ENCODE measurements at regions not wholly inside any gene's neighbourhood (a gene's known extent, or its start where the extent isn't known, plus 50 kb on each side); places are given as distances from the start of the nearest gene placed in this dataset.

DNA sequence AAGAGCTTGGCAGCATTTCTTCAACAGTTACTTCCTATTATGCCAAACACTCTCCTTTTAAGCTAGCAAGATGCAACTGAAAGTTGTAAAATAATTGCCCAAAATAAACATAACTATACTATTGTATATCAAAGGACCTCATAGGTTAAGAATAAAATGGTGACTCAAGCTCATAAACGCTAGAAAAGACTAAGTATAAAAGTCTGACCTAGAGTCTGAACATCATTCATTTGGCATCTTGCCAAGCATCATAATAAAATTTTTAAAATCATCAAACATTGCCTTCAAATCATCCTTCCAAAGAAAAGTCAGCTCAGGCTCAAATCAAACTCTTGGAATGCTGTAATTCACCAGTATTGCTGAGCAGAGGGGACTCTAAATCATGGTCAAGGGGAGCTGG is 281.2 kb downstream of the QDPR start:
- no peak for DNase-seq
- TF ChIP-seq POLR2A (IDR thresholded peaks at IDR 0.05; ENCODE audit: low read length) (no peak), GATA1 (IDR thresholded peaks at IDR 0.05; ENCODE audit: low read depth, low read length) (no peak)

DNA sequence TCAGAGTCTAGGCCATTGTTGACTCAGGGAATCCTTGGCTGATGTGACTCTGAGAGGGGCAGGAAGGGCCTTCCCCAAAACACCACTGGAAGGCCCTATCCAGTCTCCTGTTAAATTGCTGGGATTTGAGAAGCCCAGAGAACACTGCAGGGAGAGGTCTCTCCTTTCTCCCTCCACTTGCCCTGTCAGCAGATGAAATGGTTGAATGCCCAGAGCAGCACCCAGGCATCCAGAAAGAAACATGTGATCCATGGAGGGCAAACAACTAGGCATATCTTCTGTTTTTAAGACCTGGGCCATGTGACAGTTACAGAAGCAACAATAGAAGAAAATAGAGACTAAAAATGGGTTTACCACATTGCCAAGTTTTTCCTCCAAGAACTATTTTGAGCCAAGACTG is 291.1 kb downstream of the QDPR start:
- no peak for DNase-seq

DNA sequence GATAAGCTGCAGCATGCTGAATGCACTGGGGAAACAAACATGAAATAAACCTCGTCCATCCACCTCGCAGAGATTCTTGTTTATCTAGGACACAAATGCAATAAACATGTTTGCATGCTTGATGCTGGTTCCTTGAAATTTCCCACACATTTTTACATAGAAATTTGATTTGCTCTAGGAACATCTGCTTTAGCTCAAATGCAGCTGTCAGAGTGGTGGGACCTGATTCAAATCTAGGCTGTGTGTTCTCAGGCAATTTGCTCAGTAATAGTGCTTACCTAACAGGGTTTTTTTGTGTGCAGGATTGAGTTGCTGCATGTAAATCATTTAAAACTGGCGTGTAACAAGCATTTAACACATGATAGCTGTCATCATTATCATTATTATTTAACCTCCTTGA is 293.1 kb downstream of the QDPR start:
- no peak for DNase-seq
- no peak for TF ChIP-seq GATA1 (IDR thresholded peaks at IDR 0.05; ENCODE audit: low read depth, low read length)
- no peak for TF ChIP-seq POLR2A (IDR thresholded peaks at IDR 0.05; ENCODE audit: low read length)

More for the DNA sequence above, 291.1 kb downstream of the QDPR start:
- TF ChIP-seq GATA1 (IDR thresholded peaks at IDR 0.05; ENCODE audit: low read depth, low read length) (no peak), POLR2A (IDR thresholded peaks at IDR 0.05; ENCODE audit: low read length) (no peak)

DNA sequence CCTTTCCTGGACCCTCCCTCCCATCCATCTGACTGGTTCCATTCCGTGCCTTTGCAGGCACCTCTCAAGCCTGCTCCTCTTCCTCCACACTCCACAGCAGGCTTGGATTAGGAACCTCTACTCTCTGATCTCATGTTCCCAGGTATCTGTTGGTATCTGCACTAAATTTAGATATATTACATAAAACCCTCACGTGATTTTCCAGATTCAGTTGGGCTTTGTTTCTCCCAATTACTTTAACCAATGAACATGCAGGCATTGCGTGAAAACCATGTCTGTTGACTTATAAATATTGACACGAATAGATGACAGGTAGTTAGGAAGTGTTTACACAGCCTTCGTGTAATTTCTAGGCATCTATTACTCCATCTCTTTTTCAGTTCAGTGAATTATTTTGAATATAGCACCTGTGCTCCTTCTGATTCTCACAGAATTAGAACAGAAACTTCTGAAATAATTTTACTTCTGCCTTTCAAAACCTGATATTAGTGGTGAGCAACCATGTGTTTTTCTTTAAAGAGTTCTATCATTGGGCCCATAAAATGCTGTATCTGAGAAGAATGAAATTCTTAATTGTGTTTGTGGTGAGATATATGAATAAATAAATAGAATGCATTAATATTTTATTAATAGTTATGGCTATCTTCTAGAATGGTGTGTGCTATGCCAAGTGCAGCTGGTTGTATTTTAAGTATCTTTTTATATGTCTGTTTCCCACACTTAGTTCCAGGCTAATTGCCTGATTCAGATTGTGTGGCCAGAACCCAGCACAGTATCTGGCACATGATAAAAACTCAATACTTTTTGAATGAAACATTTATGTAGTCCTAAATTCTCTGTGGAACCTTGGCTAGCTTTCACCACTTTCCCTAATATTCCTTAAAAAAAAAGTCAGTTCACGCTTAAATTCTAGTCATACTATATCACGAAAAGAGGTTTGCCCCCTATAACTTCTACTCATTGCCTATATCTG is 304.8 kb downstream of the QDPR start:
- DNase-seq, result no peak
- TF ChIP-seq GATA1 (IDR thresholded peaks at IDR 0.05; ENCODE audit: low read depth, low read length) (no peak), POLR2A (IDR thresholded peaks at IDR 0.05; ENCODE audit: low read length) (no peak)

GRCh38 chr4:17204908-17205307 is 306.5 kb upstream of the LDB2 start:
- TF ChIP-seq POLR2A (IDR thresholded peaks at IDR 0.05; ENCODE audit: low read length) (no peak), GATA1 (IDR thresholded peaks at IDR 0.05; ENCODE audit: low read depth, low read length) (no peak)
- no peak for DNase-seq

DNA sequence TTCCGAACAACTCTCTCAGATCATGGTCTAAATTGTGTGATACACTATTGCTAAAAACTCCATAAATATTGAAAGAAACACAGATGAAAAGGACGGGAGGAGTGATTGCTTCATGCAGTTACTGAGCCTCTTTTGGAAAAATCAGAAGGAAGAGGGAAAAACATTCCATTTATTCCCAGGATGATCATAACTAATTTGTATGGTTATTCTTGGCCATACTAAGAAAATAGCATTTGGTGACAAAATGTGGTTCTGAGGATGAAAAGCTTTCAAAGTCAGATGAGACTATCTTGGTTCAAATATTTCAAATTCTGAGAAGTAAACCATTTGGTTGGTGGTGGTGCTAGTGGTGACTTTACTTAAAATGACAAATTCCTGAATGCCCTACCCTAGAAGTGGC is 305.4 kb upstream of the LDB2 start:
- DNase-seq, result no peak

GRCh38 chr4:17197070-17197469 is 298.6 kb upstream of the LDB2 start:
- TF ChIP-seq POLR2A (IDR thresholded peaks at IDR 0.05; ENCODE audit: low read length) (no peak), GATA1 (IDR thresholded peaks at IDR 0.05; ENCODE audit: low read depth, low read length) (no peak)
- DNase-seq, result no peak

More for the DNA sequence above, 305.4 kb upstream of the LDB2 start:
- TF ChIP-seq GATA1 (IDR thresholded peaks at IDR 0.05; ENCODE audit: low read depth, low read length), result no peak
- TF ChIP-seq POLR2A (IDR thresholded peaks at IDR 0.05; ENCODE audit: low read length), result no peak

- TF ChIP-seq GATA1 (IDR thresholded peaks at IDR 0.05; ENCODE audit: low read depth, low read length) (no peak), POLR2A (IDR thresholded peaks at IDR 0.05; ENCODE audit: low read length) (no peak)
- no peak for DNase-seq
Measured at GRCh38 chr4:17195461-17196275, 297.2 kb upstream of the LDB2 start.

- no peak for TF ChIP-seq GATA1 (IDR thresholded peaks at IDR 0.05; ENCODE audit: low read depth, low read length)
- no peak for TF ChIP-seq POLR2A (IDR thresholded peaks at IDR 0.05; ENCODE audit: low read length)
- no peak for DNase-seq
Measured at GRCh38 chr4:17194586-17194985, 296.1 kb upstream of the LDB2 start.

- DNase-seq, result no peak
- TF ChIP-seq POLR2A (IDR thresholded peaks at IDR 0.05; ENCODE audit: low read length), result no peak
- TF ChIP-seq GATA1 (IDR thresholded peaks at IDR 0.05; ENCODE audit: low read depth, low read length), result no peak
Measured at GRCh38 chr4:17189759-17190158, 291.3 kb upstream of the LDB2 start.

- TF ChIP-seq POLR2A (IDR thresholded peaks at IDR 0.05; ENCODE audit: low read length), result no peak
- TF ChIP-seq GATA1 (IDR thresholded peaks at IDR 0.05; ENCODE audit: low read depth, low read length), result no peak
- no peak for DNase-seq
Measured at GRCh38 chr4:17189401-17189720, 290.9 kb upstream of the LDB2 start.

DNA sequence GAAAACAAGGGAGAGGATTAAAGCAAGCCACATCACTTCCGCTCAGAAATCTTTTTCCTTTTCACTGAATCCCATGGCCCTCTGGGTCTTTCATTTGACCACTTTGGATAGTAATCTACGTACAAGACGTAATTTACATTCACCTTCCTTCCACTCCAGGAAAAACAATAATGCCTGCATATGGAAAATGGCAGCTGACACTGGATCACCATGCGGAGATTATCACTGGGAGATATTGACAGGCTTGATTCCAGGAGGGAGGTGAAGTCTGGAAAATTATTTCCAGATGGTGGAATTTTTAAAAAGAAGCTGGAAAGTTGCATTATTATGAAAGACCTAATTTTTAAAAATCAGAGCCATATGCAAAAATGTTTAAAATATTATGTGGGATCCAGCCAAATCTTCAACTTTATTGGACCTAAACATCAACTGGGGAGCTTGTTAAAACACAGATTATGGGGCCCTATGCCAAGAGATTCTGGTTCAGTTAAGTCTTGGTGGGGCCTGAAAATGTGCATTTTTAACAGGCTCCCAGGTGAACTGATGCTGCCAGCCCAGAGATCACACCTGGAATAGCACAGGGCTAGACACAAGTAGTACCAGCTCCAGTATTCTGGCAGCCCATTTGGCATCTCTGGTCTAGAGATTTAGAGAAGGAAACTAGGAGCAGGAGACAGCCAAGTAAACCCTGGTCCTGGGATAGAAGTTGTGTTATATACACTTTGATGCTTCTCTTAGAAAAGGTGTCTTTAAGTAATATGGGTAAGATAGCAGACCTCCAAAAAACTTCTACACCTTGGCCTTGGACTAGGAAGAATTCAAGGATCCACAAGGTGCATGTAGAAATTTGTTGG is 290.3 kb upstream of the LDB2 start:
- TF ChIP-seq GATA1 (IDR thresholded peaks at IDR 0.05; ENCODE audit: low read depth, low read length), result no peak
- no peak for TF ChIP-seq POLR2A (IDR thresholded peaks at IDR 0.05; ENCODE audit: low read length)
- DNase-seq, result no peak

GRCh38 chr4:17188125-17188524 is 289.7 kb upstream of the LDB2 start:
- TF ChIP-seq POLR2A (IDR thresholded peaks at IDR 0.05; ENCODE audit: low read length) (no peak), GATA1 (IDR thresholded peaks at IDR 0.05; ENCODE audit: low read depth, low read length) (no peak)
- no peak for DNase-seq

- no peak for DNase-seq
- TF ChIP-seq POLR2A (IDR thresholded peaks at IDR 0.05; ENCODE audit: low read length) (no peak), GATA1 (IDR thresholded peaks at IDR 0.05; ENCODE audit: low read depth, low read length) (no peak)
Measured at GRCh38 chr4:17187003-17187402, 288.6 kb upstream of the LDB2 start.

Data from erythroblast (primary cell).